GM12891 (cell line): ENCODE measurements at regions not wholly inside any gene's neighbourhood (a gene's known extent, or its start where the extent isn't known, plus 50 kb on each side); places are given as distances from the start of the nearest gene placed in this dataset.

Experiments used
- DNase-seq: peaks from one replicate; pipeline ENCODE4 v3.0.0; 2011; ENCODE audit warnings: low spot score; ENCODE audit not compliant: insufficient read length
- FAIRE-seq: peaks from 2 replicates; lab custom pipeline; 2011; peaks lifted over from hg19 to GRCh38; lab: Jason Lieb, UNC
- PAX5 ChIP-seq: IDR thresholded peaks from 2 replicates; pipeline ENCODE4 v1.6.1; 2011; ENCODE audit warnings: low read length, moderate library complexity, mild to moderate bottlenecking; ENCODE audit not compliant: insufficient read depth, severe bottlenecking
- POLR2A ChIP-seq: IDR thresholded peaks from 2 replicates; pipeline ENCODE4 v1.6.1; 2011; ENCODE audit warnings: low read depth, low read length, control low read depth
- POLR2AphosphoS5 ChIP-seq: IDR thresholded peaks from 2 replicates; pipeline ENCODE4 v1.6.1; 2011; ENCODE audit warnings: low read depth, low read length, control low read depth
- POU2F2 ChIP-seq: IDR thresholded peaks from 2 replicates; pipeline ENCODE4 v1.6.1; 2011; ENCODE audit warnings: low read depth, mild to moderate bottlenecking, control low read depth, low read length, moderate library complexity
- SPI1 ChIP-seq: IDR thresholded peaks from 2 replicates; pipeline ENCODE4 v1.6.1; 2011; ENCODE audit warnings: low read depth, low read length, control low read depth
- TAF1 ChIP-seq: IDR thresholded peaks from 2 replicates; pipeline ENCODE4 v1.6.1; 2011; ENCODE audit warnings: low read depth, low read length, control low read depth

- FAIRE-seq (no peak), DNase-seq (no peak)
- TF ChIP-seq POLR2AphosphoS5 (no peak), SPI1 (peak; percentile 1; the same call in 1 of the 2 replicates), PAX5 (no peak)
Observed at GRCh38 chr2:9738535-9739496, 104.5 kb upstream of the TAF1B start.

- TF ChIP-seq POLR2AphosphoS5 (no peak), SPI1 (no peak), POLR2A (no peak), PAX5 (no peak), TAF1 (no peak), POU2F2 (no peak)
- DNase-seq, result peak; percentile 57
- no peak for FAIRE-seq
Observed at GRCh38 chr2:9739531-9739964, 103.7 kb upstream of the TAF1B start.

DNA sequence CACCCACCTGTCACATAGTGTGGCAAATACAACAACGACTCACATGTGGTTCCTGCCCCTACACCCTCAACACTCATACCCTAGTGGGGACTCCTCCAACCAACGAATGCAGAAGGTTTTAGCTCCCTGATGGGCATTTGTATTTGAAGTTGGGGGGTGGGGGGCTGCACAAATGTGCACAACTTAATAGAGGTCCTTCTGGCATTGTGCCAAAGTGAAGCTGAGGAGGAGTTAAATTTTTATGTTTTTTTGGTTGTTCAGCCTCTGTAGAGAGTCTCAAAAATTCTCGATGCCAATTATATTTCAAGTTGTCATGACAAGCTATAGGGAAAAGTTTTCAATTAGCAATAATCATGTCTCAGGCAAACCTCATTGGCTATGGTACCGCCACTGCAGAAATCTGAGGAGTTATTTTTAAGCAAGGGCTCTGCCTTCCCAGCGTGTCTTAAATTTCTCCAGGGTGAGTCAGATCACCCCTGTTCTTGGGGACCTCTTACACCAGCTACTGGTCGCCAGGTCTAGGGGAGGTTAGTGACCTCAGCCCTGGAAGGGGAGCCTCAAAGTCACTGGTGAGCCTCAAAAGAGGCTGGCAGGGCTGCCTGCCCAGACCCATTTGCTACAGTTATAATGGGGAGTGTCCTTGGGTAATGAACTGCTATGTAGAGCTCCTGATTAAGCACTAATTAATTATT, 102.7 kb upstream of the TAF1B start:
- TF ChIP-seq POU2F2 (no peak), POLR2A (no peak), SPI1 (no peak), PAX5 (no peak), POLR2AphosphoS5 (no peak), TAF1 (no peak)
- FAIRE-seq (no peak), DNase-seq (no peak)

DNA sequence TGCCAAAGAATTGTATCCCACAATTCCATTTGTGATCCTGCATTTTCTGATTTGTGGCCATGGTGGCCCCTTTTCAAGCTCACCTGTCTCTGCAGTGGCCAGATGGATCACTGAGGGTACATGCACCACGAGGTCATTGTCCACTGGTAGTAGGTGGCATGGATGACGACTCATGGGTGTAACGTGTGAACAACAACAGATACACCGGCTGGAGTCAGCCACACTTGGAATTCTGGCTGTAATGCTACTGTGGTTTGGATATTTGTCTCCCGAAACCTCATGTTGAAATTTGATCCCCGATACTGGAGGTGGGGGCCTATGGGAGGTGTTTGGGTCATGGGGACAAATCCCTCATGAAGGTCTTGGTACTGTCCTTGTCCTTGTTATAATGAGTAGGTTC, 102.2 kb upstream of the TAF1B start:
- FAIRE-seq (no peak), DNase-seq (no peak)
- TF ChIP-seq SPI1 (no peak), POLR2AphosphoS5 (no peak), POU2F2 (no peak), POLR2A (no peak), PAX5 (no peak), TAF1 (no peak)

GRCh38 chr2:9742601-9743000, 100.7 kb upstream of the TAF1B start:
- FAIRE-seq, result no peak
- DNase-seq, result no peak
- TF ChIP-seq POU2F2 (no peak), POLR2A (no peak), POLR2AphosphoS5 (no peak), PAX5 (no peak), TAF1 (no peak), SPI1 (no peak)

- FAIRE-seq (no peak), DNase-seq (no peak)
- TF ChIP-seq TAF1 (no peak), POLR2A (no peak), PAX5 (no peak), SPI1 (no peak), POLR2AphosphoS5 (no peak), POU2F2 (no peak)
Observed at GRCh38 chr2:9744256-9745004, 98.8 kb upstream of the TAF1B start.

GRCh38 chr2:9745153-9745899, 97.9 kb upstream of the TAF1B start:
- TF ChIP-seq POLR2A (no peak), PAX5 (no peak), POU2F2 (no peak), TAF1 (no peak), POLR2AphosphoS5 (no peak)
- no peak for DNase-seq
- FAIRE-seq, result no peak

- FAIRE-seq (no peak), DNase-seq (no peak)
- no peak for TF ChIP-seq TAF1
- no peak for TF ChIP-seq POLR2A
- TF ChIP-seq SPI1, result no peak
- TF ChIP-seq POLR2AphosphoS5, result no peak
- TF ChIP-seq PAX5, result no peak
- TF ChIP-seq POU2F2, result no peak
Observed at GRCh38 chr2:9747396-9747795, 95.9 kb upstream of the TAF1B start.

DNA sequence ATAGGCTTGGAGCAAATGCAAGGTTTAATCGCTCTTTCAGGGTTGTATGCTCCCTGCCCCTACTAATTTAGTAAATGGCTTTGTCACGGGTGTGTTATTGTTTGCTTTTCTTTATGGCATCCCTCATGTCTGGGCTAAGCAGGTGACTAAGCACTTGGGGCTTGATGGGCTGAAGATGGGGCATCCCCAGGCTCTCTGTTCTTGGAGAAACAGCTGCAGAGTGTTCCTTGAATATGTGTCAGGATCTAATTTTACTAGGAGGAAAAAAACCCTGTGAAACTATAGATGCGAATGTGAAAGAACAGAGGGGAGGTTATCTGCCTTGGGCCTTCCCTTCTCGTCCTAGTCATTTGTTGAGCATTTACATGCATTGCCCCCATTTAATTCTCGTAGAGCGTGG, 94.7 kb upstream of the TAF1B start:
- TF ChIP-seq POLR2A, result no peak
- TF ChIP-seq PAX5, result no peak
- FAIRE-seq (no peak), DNase-seq (no peak)
